SK-N-SH (cell line): ENCODE measurements at regions not wholly inside any gene's neighbourhood (a gene's known extent, or its start where the extent isn't known, plus 50 kb on each side); places are given as distances from the start of the nearest gene placed in this dataset.

Experiments
- CTCF ChIA-PET: fragments of 300-600, 350-600 bp; formaldehyde crosslinking; extraction: SDS; loops from one replicate; lab custom pipeline; 2021; lab: Yijun Ruan, JAX
- POLR2A ChIA-PET: fragments of 350-600 bp; sonication (Branson Sonifier 250); formaldehyde crosslinking; extraction: SDS; loops from one replicate; lab custom pipeline; 2020; ENCODE audit warnings: antibody characterized with exemption, inconsistent platforms; lab: Yijun Ruan, JAX
- DNase-seq: peaks from one replicate; pipeline ENCODE4 v3.0.0; 2012
- H2AFZ ChIP-seq: fragments of 200-600 bp; sonication (generic); 2 replicates; pipeline ENCODE4 v1.8.1; 2016; ENCODE audit warnings: antibody characterized with exemption, mild to moderate bottlenecking, low read depth
- H3F3A ChIP-seq: fragments of 200-600 bp; sonication (generic); replicated peaks from 2 replicates; pipeline ENCODE3; 2016; ENCODE audit warnings: antibody characterized with exemption, mild to moderate bottlenecking; ENCODE audit not compliant: insufficient read depth
- H3K27ac ChIP-seq, 2 experiments: fragments of 200-500 bp in 1 of 2; fragments of 200-600 bp in 1 of 2; sonication (Bioruptor generic) in 1 of 2; sonication (generic), shearing (Covaris generic) in 1 of 2; 2 replicates each; pipeline versions ENCODE4 v1.5.1 to v1.6.1; 2014 to 2016; ENCODE audit warnings: low read depth in 2 of 2, inconsistent platforms in 1 of 2, low read length in 1 of 2, mild to moderate bottlenecking in 1 of 2, mixed read lengths in 1 of 2
- H3K27me3 ChIP-seq: fragments of 200-600 bp; sonication (generic), shearing (Covaris generic); 2 replicates; pipeline ENCODE4 v1.6.1; 2016; ENCODE audit warnings: mixed run types; ENCODE audit not compliant: insufficient read depth
- H3K36me3 ChIP-seq, 2 experiments: fragments of 200-500 bp in 1 of 2; fragments of 200-600 bp in 1 of 2; sonication (Bioruptor generic) in 1 of 2; sonication (generic) in 1 of 2; replicated peaks in 1 of 2; 2 replicates each; pipeline versions ENCODE3 to v1.5.1; 2014 to 2016; ENCODE audit warnings: low read length in 1 of 2, mild to moderate bottlenecking in 1 of 2; ENCODE audit not compliant: insufficient read depth in 2 of 2, control insufficient read depth in 1 of 2
- H3K4me1 ChIP-seq, 2 experiments: fragments of 200-500 bp in 1 of 2; fragments of 200-600 bp in 1 of 2; sonication (Bioruptor generic) in 1 of 2; sonication (generic), shearing (Covaris generic) in 1 of 2; 2 replicates each; pipeline versions ENCODE4 v1.5.1 to v1.6.1; 2014 to 2016; ENCODE audit warnings: low read depth in 1 of 2, low read length in 1 of 2, mixed run types in 1 of 2; ENCODE audit not compliant: insufficient read depth in 2 of 2, control insufficient read depth in 1 of 2
- H3K4me2 ChIP-seq: fragments of 200-600 bp; sonication (generic), shearing (Covaris generic); 2 replicates; pipeline ENCODE4 v1.6.1; 2017; ENCODE audit warnings: mixed run types
- H3K4me3 ChIP-seq, 2 experiments: fragments of 200-500 bp in 1 of 2; fragments of 200-600 bp in 1 of 2; sonication (Bioruptor generic) in 1 of 2; sonication (generic), shearing (Covaris generic) in 1 of 2; 2 replicates each; pipeline versions ENCODE4 v1.5.1 to v1.8.1; 2014 to 2016; ENCODE audit warnings: low read depth in 2 of 2, inconsistent platforms in 1 of 2, low read length in 1 of 2, mild to moderate bottlenecking in 1 of 2, mixed read lengths in 1 of 2, moderate library complexity in 1 of 2
- H3K79me2 ChIP-seq: fragments of 200-600 bp; sonication (generic); 2 replicates; pipeline ENCODE4 v1.8.1; 2017; ENCODE audit warnings: mild to moderate bottlenecking; ENCODE audit not compliant: insufficient read depth
- H3K9ac ChIP-seq: fragments of 200-600 bp; sonication (generic); 2 replicates; pipeline ENCODE4 v1.6.1; 2017; ENCODE audit warnings: mixed run types
- H3K9me2 ChIP-seq: fragments of 200-600 bp; sonication (generic); 2 replicates; pipeline ENCODE4 v1.6.1; 2017; ENCODE audit warnings: mixed run types
- H3K9me3 ChIP-seq: fragments of 200-600 bp; sonication (generic); 2 replicates; pipeline ENCODE4 v1.6.1; 2017; ENCODE audit warnings: mixed run types, mild to moderate bottlenecking, moderate library complexity
- H4K20me1 ChIP-seq: fragments of 200-600 bp; sonication (generic); 2 replicates; pipeline ENCODE4 v1.6.1; 2017; ENCODE audit warnings: mild to moderate bottlenecking, mixed run types; ENCODE audit not compliant: insufficient read depth
- CTCF ChIP-seq: fragments of 200-600 bp; sonication (generic); IDR thresholded peaks from 2 replicates; pipeline ENCODE4 v1.6.1; 2017; ENCODE audit warnings: antibody characterized with exemption, mild to moderate bottlenecking, moderate library complexity
- FOSL2 ChIP-seq: IDR thresholded peaks from 2 replicates; pipeline ENCODE4 v1.4.0; 2012; ENCODE audit warnings: low read depth, mild to moderate bottlenecking, moderate library complexity, borderline replicate concordance
- FOXJ3 ChIP-seq: sonication (generic); formaldehyde crosslinking; IDR thresholded peaks from 2 replicates; pipeline ENCODE4 v1.5.1; 2020; ENCODE audit warnings: mild to moderate bottlenecking, missing genetic modification reagents
- FOXM1 ChIP-seq: IDR thresholded peaks from 2 replicates; pipeline ENCODE4 v1.4.0; 2012; ENCODE audit warnings: low read depth, mild to moderate bottlenecking
- GABPA ChIP-seq: IDR thresholded peaks from 2 replicates; pipeline ENCODE4 v1.4.0; 2012; ENCODE audit warnings: low read depth, mild to moderate bottlenecking
- GATA2 ChIP-seq: sonication (generic); formaldehyde crosslinking; IDR thresholded peaks from 2 replicates; pipeline ENCODE4 v1.5.0; 2020; ENCODE audit warnings: mild to moderate bottlenecking, missing genetic modification reagents
- JUND ChIP-seq: IDR thresholded peaks from 2 replicates; pipeline ENCODE4 v1.4.0; 2012
- NFIC ChIP-seq: IDR thresholded peaks from 2 replicates; pipeline ENCODE4 v1.4.0; 2012; ENCODE audit warnings: borderline replicate concordance
- NRF1 ChIP-seq: IDR thresholded peaks from 2 replicates; pipeline ENCODE4 v1.6.1; 2012; ENCODE audit warnings: low read depth, mild to moderate bottlenecking, low read length
- PBX3 ChIP-seq: IDR thresholded peaks from 2 replicates; pipeline ENCODE4; 2012
- POLR2AphosphoS5 ChIP-seq: IDR thresholded peaks from 2 replicates; pipeline ENCODE4 v1.6.1; 2012; ENCODE audit warnings: low read depth, low read length
- RAD21 ChIP-seq: IDR thresholded peaks from 2 replicates; pipeline ENCODE4 v1.6.1; 2012; ENCODE audit warnings: mild to moderate bottlenecking, low read length
- RCOR1 ChIP-seq: fragments of 150-350 bp; IDR thresholded peaks from 2 replicates; pipeline ENCODE4 v1.6.1; 2017; ENCODE audit warnings: antibody characterized with exemption, low read length
- REST ChIP-seq: IDR thresholded peaks from 2 replicates; pipeline ENCODE4 v1.6.1; 2012; ENCODE audit warnings: mild to moderate bottlenecking, low read depth, low read length, moderate library complexity
- RFX5 ChIP-seq: IDR thresholded peaks from 2 replicates; pipeline ENCODE4 v1.6.1; 2012; ENCODE audit warnings: mild to moderate bottlenecking, improper control_type of control experiment, low read length
- RXRA ChIP-seq: IDR thresholded peaks from 2 replicates; pipeline ENCODE4 v1.4.0; 2012; ENCODE audit warnings: low read depth, mild to moderate bottlenecking, borderline replicate concordance
- TAF1 ChIP-seq: IDR thresholded peaks from 2 replicates; pipeline ENCODE4 v1.6.1; 2012; ENCODE audit warnings: low read depth, mild to moderate bottlenecking, low read length, moderate library complexity, borderline replicate concordance
- YY1 ChIP-seq: IDR thresholded peaks from 2 replicates; pipeline ENCODE4 v1.4.0; 2012; ENCODE audit warnings: low read depth, mild to moderate bottlenecking
- ZBTB33 ChIP-seq: IDR thresholded peaks from 2 replicates; pipeline ENCODE4 v1.4.0; 2012; ENCODE audit warnings: low read depth, borderline replicate concordance
- WGBS: methylation state at CpG from one replicate; pipeline ENCODE4 v1.1.6; 2017; ENCODE audit warnings: low lambda C conversion rate; 5-methylcytosine and 5-hydroxymethylcytosine counted together

- Histone ChIP-seq H3K79me2 (no peaks in the 10 kb centered on the region), H2AFZ (no peak overlapping the region), H3K9me2 (no peaks in the 10 kb centered on the region), H3K4me1 (peaks cover 0 to 3% of the 10 kb centered on the region in 2 experiments; a peak in 1 of 4 replicates), H4K20me1 (no peaks in the 10 kb centered on the region), H3K9ac (no peak overlapping the region), H3K4me2 (no peak overlapping the region), H3K9me3 (no peaks in the 10 kb centered on the region), H3K27ac (no peak overlapping the region), H3F3A (no peaks in the 10 kb centered on the region), H3K27me3 (no peaks in the 10 kb centered on the region), H3K4me3 (no peak overlapping the region), H3K36me3 (no peaks in the 10 kb centered on the region)
- DNase-seq: no peak
- ChIA-PET CTCF (interaction anchor here (0.8 to 1.2 kb wide), 2 partner anchors 15 to 241 kb away, joined by 3 read pairs; no protein-coding TSS in a partner anchor), POLR2A (no interaction called here)
- no peak for TF ChIP-seq POLR2AphosphoS5
- TF ChIP-seq GABPA: no peak
- no peak for TF ChIP-seq YY1
- TF ChIP-seq PBX3: no peak
- no peak for TF ChIP-seq RAD21
- TF ChIP-seq CTCF: no peak
- TF ChIP-seq FOSL2: no peak
- no peak for TF ChIP-seq GATA2 (CRISPR knock-in tag)
- no peak for TF ChIP-seq FOXJ3
- TF ChIP-seq TAF1: no peak
- TF ChIP-seq RFX5: no peak
- 56% methylated on average over 5 of the region's 6 CpGs for WGBS
Observed at GRCh38 chr4:41420541-41420940, 117.4 kb upstream of the LIMCH1 start.

GRCh38 chr4:41423117-41423516, 114.8 kb upstream of the LIMCH1 start:
- 88% methylated on average over 3 of the region's 3 CpGs for WGBS
- Histone ChIP-seq H2AFZ (no peak overlapping the region), H3K4me2 (no peak overlapping the region), H3K4me3 (no peak overlapping the region), H3K36me3 (no peaks in the 10 kb centered on the region), H3K9me2 (no peaks in the 10 kb centered on the region), H4K20me1 (no peaks in the 10 kb centered on the region), H3K9ac (no peak overlapping the region), H3K9me3 (no peaks in the 10 kb centered on the region), H3K4me1 (peaks cover 0 to 3% of the 10 kb centered on the region in 2 experiments; a peak in 2 of 4 replicates), H3K27ac (no peak overlapping the region), H3K79me2 (no peaks in the 10 kb centered on the region), H3F3A (no peaks in the 10 kb centered on the region), H3K27me3 (no peaks in the 10 kb centered on the region)
- ChIA-PET POLR2A (no interaction called here), CTCF (interaction anchor here (1.0 to 1.2 kb wide), 3 partner anchors 20 to 221 kb away, joined by 3 read pairs; no protein-coding TSS in a partner anchor)
- no peak for DNase-seq
- TF ChIP-seq NRF1 (no peak), FOXM1 (no peak), ZBTB33 (no peak), CTCF (no peak), NFIC (no peak), GABPA (no peak), RCOR1 (no peak), JUND (no peak), REST (no peak), RXRA (no peak), YY1 (no peak)
